HCT116 (cell line): ENCODE measurements at regions not wholly inside any gene's neighbourhood (a gene's known extent, or its start where the extent isn't known, plus 50 kb on each side); places are given as distances from the start of the nearest gene placed in this dataset.
A peak's percentile ranks its signal among the peaks of the same experiment; 100 is the strongest.

Source experiments
- ATAC-seq: fragments of 200-7000 bp; cut with Tn5 transposase; 2 replicates; pipeline ENCODE4 v1.9.1; 2020; ENCODE audit warnings: mild to moderate bottlenecking, moderate library complexity
- BruUV-seq: library from RNA; stranded (reverse); fragments of 400-500 nt; replicated peaks from 2 replicates; lab custom pipeline; 2021; lab: Mats Ljungman, UMichigan
- CTCF ChIA-PET: fragments of 300-600 bp; sonication (Branson Sonifier 250); formaldehyde crosslinking; loops from one replicate; lab custom pipeline; 2021; ENCODE audit warnings: antibody characterized with exemption; lab: Charles Lee
- POLR2A ChIA-PET: fragments of 300-600, 350-600 bp; sonication (Branson Sonifier 250); formaldehyde crosslinking; loops from one replicate; lab custom pipeline; 2021; ENCODE audit warnings: antibody characterized with exemption; lab: Charles Lee
- RAD21 ChIA-PET, 2 experiments: fragments of 300-600 bp; sonication (Branson Sonifier 250); formaldehyde crosslinking; loops; one replicate each; lab custom pipeline; 2023; ENCODE audit warnings: low total read pairs in 2 of 2; ENCODE audit not compliant: uncharacterized antibody in 2 of 2, unreplicated experiment in 2 of 2, low non-redundant PET in 1 of 2; lab: Charles Lee
- DNase-seq: peaks from one replicate; pipeline ENCODE4 v3.0.0-alpha.2; 2010; ENCODE audit warnings: low read depth, low spot score
- H2AFZ ChIP-seq: fragments of 200-600 bp; shearing (Covaris generic), sonication (generic); 2 replicates; pipeline ENCODE4 v1.6.1; 2017; ENCODE audit warnings: low read depth, mixed run types, mixed read lengths, antibody characterized with exemption, low read length; ENCODE audit not compliant: poor library complexity, severe bottlenecking
- H3K27ac ChIP-seq: 2 replicates; pipeline ENCODE4 v1.5.1; 2012; ENCODE audit warnings: low read depth, low read length
- H3K27me3 ChIP-seq: fragments of 200-600 bp; sonication (generic); 2 replicates; pipeline ENCODE4 v1.6.1; 2016; ENCODE audit warnings: mixed run types, low read length, mixed read lengths; ENCODE audit not compliant: insufficient read depth
- H3K36me3 ChIP-seq, 2 experiments: fragments of 200-500 bp in 1 of 2; fragments of 200-600 bp in 1 of 2; sonication (Bioruptor generic) in 1 of 2; sonication (generic) in 1 of 2; 2 replicates each; pipeline versions ENCODE4 v1.5.1 to v1.6.1; 2014 to 2016; ENCODE audit warnings: low read length in 2 of 2, inconsistent platforms in 1 of 2, mixed read lengths in 1 of 2, mixed run types in 1 of 2; ENCODE audit not compliant: insufficient read depth in 2 of 2, control insufficient read depth in 1 of 2
- H3K4me1 ChIP-seq, 2 experiments: fragments of 200-600 bp in 1 of 2; sonication (generic) in 1 of 2; 2 replicates each; pipeline versions ENCODE4 v1.5.1 to v1.6.1; 2012 to 2017; ENCODE audit warnings: low read length in 2 of 2, inconsistent platforms in 1 of 2, mild to moderate bottlenecking in 1 of 2, mixed read lengths in 1 of 2, mixed run types in 1 of 2, moderate library complexity in 1 of 2; ENCODE audit not compliant: insufficient read depth in 2 of 2, control insufficient read depth in 1 of 2
- H3K4me2 ChIP-seq: fragments of 200-600 bp; sonication (generic); 2 replicates; pipeline ENCODE4 v1.6.1; 2017; ENCODE audit warnings: mixed run types, low read length, mixed read lengths
- H3K4me3 ChIP-seq, 2 experiments: fragments of 200-600 bp in 1 of 2; sonication (generic) in 1 of 2; replicated peaks in 1 of 2; 2 replicates each; pipeline ENCODE4 v1.5.1; 2011 to 2016; ENCODE audit warnings: low read length in 2 of 2, control low read depth in 1 of 2, low read depth in 1 of 2, mild to moderate bottlenecking in 1 of 2, mixed read lengths in 1 of 2, mixed run types in 1 of 2
- H3K79me2 ChIP-seq: fragments of 200-600 bp; sonication (generic); 2 replicates; pipeline ENCODE4 v1.6.1; 2017; ENCODE audit warnings: mild to moderate bottlenecking, mixed run types, low read length, moderate library complexity, mixed read lengths; ENCODE audit not compliant: insufficient read depth
- H3K9ac ChIP-seq: fragments of 200-600 bp; sonication (generic); 2 replicates; pipeline ENCODE4 v1.6.1; 2016; ENCODE audit warnings: low read length, mixed read lengths
- H3K9me2 ChIP-seq: fragments of 200-600 bp; sonication (generic), shearing (Covaris generic); 2 replicates; pipeline ENCODE4 v1.6.1; 2017; ENCODE audit warnings: mixed run types, mild to moderate bottlenecking, moderate library complexity; ENCODE audit not compliant: insufficient read depth
- H3K9me3 ChIP-seq, 2 experiments: fragments of 200-500 bp in 1 of 2; fragments of 200-600 bp in 1 of 2; sonication (Bioruptor generic) in 1 of 2; sonication (generic) in 1 of 2; 2 replicates each; pipeline ENCODE4 v1.6.1; 2014 to 2017; ENCODE audit warnings: low read length in 2 of 2, mixed read lengths in 2 of 2, inconsistent platforms in 1 of 2, low read depth in 1 of 2, mild to moderate bottlenecking in 1 of 2, mixed run types in 1 of 2, moderate library complexity in 1 of 2; ENCODE audit not compliant: control insufficient read depth in 1 of 2, insufficient read depth in 1 of 2
- H4K20me1 ChIP-seq: fragments of 200-600 bp; sonication (generic), shearing (Covaris generic); 2 replicates; pipeline ENCODE4 v1.6.1; 2017; ENCODE audit warnings: mixed run types, mild to moderate bottlenecking, moderate library complexity; ENCODE audit not compliant: insufficient read depth
- CTCF ChIP-seq, 3 experiments: fragments of 200-600 bp in 1 of 3; sonication (generic) in 1 of 3; IDR thresholded peaks in 2 of 3; conservative IDR thresholded peaks in 1 of 3; 2 replicates each; pipeline ENCODE4 v1.5.1; 2012 to 2017; ENCODE audit warnings: low read depth in 2 of 3, low read length in 2 of 3, antibody characterized with exemption in 1 of 3, borderline replicate concordance in 1 of 3, control low read depth in 1 of 3, mild to moderate bottlenecking in 1 of 3, mixed read lengths in 1 of 3, mixed run types in 1 of 3, moderate library complexity in 1 of 3; ENCODE audit not compliant: insufficient read depth in 1 of 3
- EGR1 ChIP-seq: IDR thresholded peaks from 2 replicates; pipeline ENCODE4 v1.6.1; 2012; ENCODE audit warnings: low read depth
- EZH2 ChIP-seq: fragments of 200-600 bp; sonication (generic); IDR thresholded peaks from 2 replicates; pipeline ENCODE4 v1.6.1; 2017; ENCODE audit warnings: antibody characterized with exemption, mixed run types
- RAD21 ChIP-seq: IDR thresholded peaks from 2 replicates; pipeline ENCODE4 v1.6.1; 2012; ENCODE audit warnings: low read depth, mild to moderate bottlenecking
- SP1 ChIP-seq: IDR thresholded peaks from 2 replicates; pipeline ENCODE4 v1.6.1; 2012; ENCODE audit warnings: low read depth
- SRF ChIP-seq: IDR thresholded peaks from 2 replicates; pipeline ENCODE4 v1.6.1; 2012; ENCODE audit warnings: low read depth
- ZBTB33 ChIP-seq: IDR thresholded peaks from 2 replicates; pipeline ENCODE4 v1.6.1; 2011; ENCODE audit warnings: mild to moderate bottlenecking, low read length, moderate library complexity; ENCODE audit not compliant: insufficient replicate concordance; ENCODE audit errors: extremely low read depth
- ZFX ChIP-seq: fragments of 450-650 bp; IDR thresholded peaks from 2 replicates; pipeline ENCODE4 v1.6.1; 2017
- ZNF274 ChIP-seq: fragments of 200-500 bp; sonication (Bioruptor generic); IDR thresholded peaks from 2 replicates; pipeline ENCODE4 v1.6.1; 2014; ENCODE audit warnings: mild to moderate bottlenecking, low read depth, low read length, inconsistent platforms
- intact Hi-C: fragments of 100-400 bp; cut with micrococcal nuclease; formaldehyde crosslinking; loops from 2 replicates; pipeline ENCODE4 v1.10.0; 2022

- TF ChIP-seq ZBTB33 (no peak), EZH2 (no peak), ZNF274 (no peak), RAD21 (no peak)
These were observed 126.6 kb downstream of the BARX1 start (continued) for GRCh38 chr9:93828331-93829097.

- H4K20me1 ChIP-seq: no peaks in the 10 kb centered on the region
- RAD21 ChIA-PET: interaction anchor here in 1 of 2 experiments (0.6 kb wide), 1 partner anchor 135 kb away, joined by 3 read pairs; no protein-coding TSS in a partner anchor
- BruUV-seq: no TSS peak
These were observed 127.4 kb downstream of the BARX1 start for GRCh38 chr9:93827545-93828330.

More at GRCh38 chr9:93827545-93828330, 127.4 kb downstream of the BARX1 start:
- no peak overlapping the region for H3K27ac ChIP-seq
- ChIA-PET POLR2A (no interaction called here), CTCF (interaction anchor here (0.5 to 1.2 kb wide), 16 partner anchors 8 to 149 kb away, joined by 3 to 13 read pairs (median 4); no protein-coding TSS in a partner anchor)
- ATAC-seq (peak; percentile 96), DNase-seq (no peak)
- no peak overlapping the region for H3K9ac ChIP-seq
- no peaks in the 10 kb centered on the region for H3K9me3 ChIP-seq
- H2AFZ ChIP-seq: peak overlapping the region; percentile 65
- H3K4me3 ChIP-seq: no peak overlapping the region
- no peaks in the 10 kb centered on the region for H3K36me3 ChIP-seq
- no peaks in the 10 kb centered on the region for H3K79me2 ChIP-seq
- H3K27me3 ChIP-seq: no peaks in the 10 kb centered on the region
- intact Hi-C loops: loop anchor here (2.0 kb wide), 1 partner anchor 135 kb away; no protein-coding TSS in a partner anchor
- peaks cover 0 to 12% of the 10 kb centered on the region in 2 experiments; a peak in 2 of 4 replicates for H3K4me1 ChIP-seq
- peak overlapping the region; percentile 37; the same call in 1 of the 2 replicates for H3K4me2 ChIP-seq
- H3K9me2 ChIP-seq: no peaks in the 10 kb centered on the region
- TF ChIP-seq EGR1 (peak; percentile 52), RAD21 (peak; percentile 39; the same call in 1 of the 2 replicates), SRF (no peak), CTCF (IDR thresholded peaks at IDR 0.05 in 2 of 3, conservative IDR thresholded peaks at IDR 0.05 in 1 of 3; ENCODE audit: borderline replicate concordance in 1 of 3, insufficient read depth in 1 of 3, low read depth in 2 of 3, low read length in 2 of 3) (peak; percentile 31 to 98 (median 84); a peak in 5 of 6 replicates), SP1 (no peak), ZFX (no peak)
